GM12891 (cell line): ENCODE measurements at regions not wholly inside any gene's neighbourhood (a gene's known extent, or its start where the extent isn't known, plus 50 kb on each side); places are given as distances from the start of the nearest gene placed in this dataset.

Experiments used
- DNase-seq: peaks from one replicate; pipeline ENCODE4 v3.0.0; 2011; ENCODE audit warnings: low spot score; ENCODE audit not compliant: insufficient read length
- FAIRE-seq: peaks from 2 replicates; lab custom pipeline; 2011; peaks lifted over from hg19 to GRCh38; lab: Jason Lieb, UNC
- PAX5 ChIP-seq: IDR thresholded peaks from 2 replicates; pipeline ENCODE4 v1.6.1; 2011; ENCODE audit warnings: low read length, moderate library complexity, mild to moderate bottlenecking; ENCODE audit not compliant: insufficient read depth, severe bottlenecking
- POLR2A ChIP-seq: IDR thresholded peaks from 2 replicates; pipeline ENCODE4 v1.6.1; 2011; ENCODE audit warnings: low read depth, low read length, control low read depth
- POLR2AphosphoS5 ChIP-seq: IDR thresholded peaks from 2 replicates; pipeline ENCODE4 v1.6.1; 2011; ENCODE audit warnings: low read depth, low read length, control low read depth
- POU2F2 ChIP-seq: IDR thresholded peaks from 2 replicates; pipeline ENCODE4 v1.6.1; 2011; ENCODE audit warnings: low read depth, mild to moderate bottlenecking, control low read depth, low read length, moderate library complexity
- SPI1 ChIP-seq: IDR thresholded peaks from 2 replicates; pipeline ENCODE4 v1.6.1; 2011; ENCODE audit warnings: low read depth, low read length, control low read depth
- TAF1 ChIP-seq: IDR thresholded peaks from 2 replicates; pipeline ENCODE4 v1.6.1; 2011; ENCODE audit warnings: low read depth, low read length, control low read depth

DNA sequence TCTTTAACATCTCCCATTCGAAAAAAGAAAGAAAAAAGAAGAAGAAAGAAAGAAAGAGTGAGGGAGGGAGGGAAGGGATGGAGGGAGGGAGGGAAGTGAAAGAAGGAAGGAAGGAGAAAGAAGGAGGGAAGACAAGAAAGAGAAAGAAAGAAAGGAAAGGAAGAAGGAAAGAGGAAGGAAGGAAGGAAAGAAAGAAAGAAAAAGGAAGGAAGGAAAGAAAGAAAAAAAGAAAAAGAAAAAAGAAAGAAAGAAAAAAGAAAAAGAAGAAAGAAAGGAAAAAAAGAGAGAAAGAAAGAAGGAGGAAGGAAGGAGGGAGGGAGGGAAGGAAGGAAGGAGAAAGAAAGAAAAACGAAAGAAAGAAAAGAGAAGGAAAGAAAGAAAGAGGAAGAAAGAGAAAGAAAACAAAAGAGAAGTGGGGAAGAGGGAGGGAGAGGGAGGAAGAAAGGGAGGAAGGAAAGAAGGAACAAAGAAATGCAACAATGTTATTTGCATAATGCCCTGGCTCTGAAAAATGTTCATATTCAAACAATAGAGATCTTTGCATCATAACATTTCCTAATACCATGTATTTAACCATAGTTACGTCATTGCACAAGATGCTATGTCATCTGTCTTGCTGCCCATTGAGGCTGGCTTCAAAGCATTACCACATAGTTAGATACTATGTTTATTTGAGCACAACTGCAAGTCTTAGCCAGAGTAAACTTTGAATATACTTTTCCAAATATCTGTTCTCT, 550.6 kb downstream of the DSC3 start:
- no peak for FAIRE-seq
- TF ChIP-seq POLR2A = no peak
- TF ChIP-seq SPI1 = no peak
- TF ChIP-seq TAF1 = no peak
- no peak for TF ChIP-seq POLR2AphosphoS5
- TF ChIP-seq PAX5 = no peak
- no peak for TF ChIP-seq POU2F2
- no peak for DNase-seq

DNA sequence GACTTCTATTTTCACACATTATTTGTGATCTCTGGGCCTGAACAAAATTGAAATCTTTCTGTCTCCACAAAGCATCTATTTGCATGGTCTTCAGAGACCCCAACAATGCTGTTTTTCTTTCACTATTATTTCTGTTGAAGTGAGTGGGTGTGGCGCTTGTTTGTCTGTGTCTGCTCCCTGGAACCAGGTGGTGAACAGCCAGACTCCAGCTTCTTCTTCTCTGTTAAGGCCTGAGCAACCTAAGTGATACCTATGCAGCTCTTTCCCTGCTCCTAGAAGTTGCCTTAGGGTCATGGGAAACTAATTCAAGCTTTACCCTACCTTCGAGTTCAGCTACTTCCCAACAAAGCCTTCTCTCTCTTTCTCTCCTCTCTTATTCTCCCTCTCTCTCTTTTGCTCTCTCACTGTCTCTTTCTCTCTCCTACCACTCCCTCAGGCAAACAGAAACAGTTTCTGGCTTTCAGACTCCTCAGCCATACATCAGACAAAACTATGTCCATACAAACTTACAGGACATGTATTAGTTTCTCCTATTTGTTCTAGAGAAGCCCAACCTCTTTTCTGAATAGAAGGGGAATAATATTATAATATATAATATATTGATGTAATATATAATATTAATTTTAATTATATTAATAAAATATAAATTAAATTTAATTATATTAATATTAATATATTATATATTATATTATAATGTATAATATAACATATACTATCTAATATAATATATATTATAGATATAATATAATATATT, 552.5 kb downstream of the DSC3 start:
- FAIRE-seq (no peak), DNase-seq (no peak)
- TF ChIP-seq POU2F2 (no peak), POLR2AphosphoS5 (no peak)

DNA sequence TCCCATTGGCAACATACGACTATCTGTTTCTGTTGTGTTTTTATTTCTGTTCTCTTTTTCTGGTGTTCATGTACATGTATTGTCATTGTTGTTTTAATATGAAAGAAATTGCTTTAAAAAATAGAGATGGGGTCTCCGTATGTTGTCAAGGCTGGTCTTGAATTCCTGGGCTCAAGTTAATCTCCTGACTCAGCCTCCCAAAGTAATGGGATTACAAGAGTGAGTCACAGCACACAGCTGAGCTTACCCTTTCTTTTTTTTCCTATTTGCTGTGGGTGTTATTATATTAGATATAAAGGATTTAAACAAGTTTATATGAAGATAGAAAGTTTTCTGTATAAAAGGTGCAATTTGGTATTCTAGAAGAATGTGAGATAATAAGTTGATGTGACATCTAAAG, 554.6 kb downstream of the DSC3 start:
- TF ChIP-seq SPI1 = no peak
- no peak for TF ChIP-seq TAF1
- TF ChIP-seq POLR2AphosphoS5 = no peak
- TF ChIP-seq POLR2A = no peak
- TF ChIP-seq PAX5 = no peak
- no peak for TF ChIP-seq POU2F2
- DNase-seq (no peak), FAIRE-seq (no peak)

DNA sequence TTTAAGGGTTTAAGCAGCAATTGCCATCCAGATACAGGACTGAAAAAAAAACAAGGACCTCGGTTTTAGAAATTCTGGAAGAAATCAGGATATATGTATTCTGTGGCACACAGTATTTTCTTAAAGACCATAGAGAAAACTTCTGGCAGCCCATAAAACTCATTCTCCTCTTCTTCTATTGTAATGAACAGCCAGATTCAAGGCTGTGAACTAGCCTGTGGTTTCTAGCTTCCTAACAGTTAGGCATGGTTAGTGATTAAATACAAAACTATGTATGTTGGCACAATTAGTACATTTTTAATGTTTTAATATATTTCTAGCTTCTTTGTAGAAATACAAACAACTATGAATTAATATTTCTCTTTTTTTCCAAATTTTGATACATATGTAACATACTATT, 555.7 kb downstream of the DSC3 start:
- no peak for FAIRE-seq

DNA sequence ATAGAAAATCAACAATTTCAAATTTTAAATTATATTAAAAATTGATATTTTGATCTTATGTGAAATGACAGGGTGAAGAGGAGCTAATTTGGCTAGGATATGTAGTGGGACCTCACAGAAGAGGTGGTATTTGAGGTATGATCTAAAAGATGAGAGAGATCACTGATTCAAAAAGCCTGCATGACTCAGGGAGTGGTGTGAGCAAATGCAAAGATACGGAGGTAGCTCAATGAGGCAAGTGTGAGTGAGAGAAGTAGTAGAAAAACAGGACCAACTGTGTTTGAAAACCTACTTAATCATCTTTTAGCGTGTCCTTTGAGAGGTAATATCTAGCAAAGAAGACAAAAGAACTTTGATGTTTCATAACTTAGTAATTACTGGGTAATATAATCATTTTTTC, 557.5 kb downstream of the DSC3 start:
- FAIRE-seq (no peak), DNase-seq (no peak)
- no peak for TF ChIP-seq PAX5

More for the DNA sequence above, 555.7 kb downstream of the DSC3 start:
- no peak for DNase-seq
- no peak for TF ChIP-seq POU2F2
- TF ChIP-seq POLR2AphosphoS5 = no peak
- no peak for TF ChIP-seq SPI1
- TF ChIP-seq TAF1 = no peak
- TF ChIP-seq PAX5 = no peak
- no peak for TF ChIP-seq POLR2A

DNA sequence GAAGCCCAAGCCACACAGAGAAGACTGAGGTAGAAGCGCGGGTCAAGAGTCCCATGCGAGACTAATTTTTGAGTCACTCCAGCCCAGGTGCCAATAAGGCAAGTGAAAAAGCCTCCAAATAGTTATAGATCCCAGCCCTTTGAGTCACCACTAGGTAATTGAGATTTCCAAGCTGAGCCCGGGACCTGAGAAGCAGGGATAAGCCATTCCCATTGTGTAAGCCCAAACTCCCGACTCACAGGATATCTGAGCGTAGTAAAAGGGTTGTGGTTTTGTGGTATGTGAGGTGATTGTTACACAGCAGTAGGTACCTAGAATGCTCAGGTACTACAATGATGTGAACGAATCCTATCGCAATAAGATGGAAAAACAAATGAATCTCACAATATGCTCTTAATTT, 560.7 kb downstream of the DSC3 start:
- no peak for DNase-seq
- no peak for TF ChIP-seq TAF1
- FAIRE-seq = no peak

DNA sequence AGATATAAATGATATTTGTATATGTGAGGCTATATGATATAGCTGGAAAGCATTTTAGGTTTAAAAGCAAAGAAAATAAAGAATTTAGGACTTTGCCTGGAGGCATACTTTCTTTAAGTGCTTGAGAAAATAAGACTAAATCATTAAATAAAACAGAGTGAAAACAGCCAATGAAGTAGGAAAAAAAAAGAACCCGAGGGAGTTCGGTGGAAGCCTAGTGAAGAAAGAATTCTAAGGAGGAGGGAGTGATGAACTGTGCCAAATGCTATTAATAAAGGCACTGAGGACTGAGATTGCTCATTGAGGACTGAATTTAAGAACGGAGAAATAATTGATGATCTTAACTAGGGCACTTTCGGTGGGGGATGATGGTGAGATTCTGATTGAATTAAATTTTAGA, 573.5 kb downstream of the DSC3 start:
- DNase-seq (no peak), FAIRE-seq (no peak)
- TF ChIP-seq PAX5 (no peak), TAF1 (no peak), POLR2A (no peak), POLR2AphosphoS5 (no peak), SPI1 (no peak), POU2F2 (no peak)

DNA sequence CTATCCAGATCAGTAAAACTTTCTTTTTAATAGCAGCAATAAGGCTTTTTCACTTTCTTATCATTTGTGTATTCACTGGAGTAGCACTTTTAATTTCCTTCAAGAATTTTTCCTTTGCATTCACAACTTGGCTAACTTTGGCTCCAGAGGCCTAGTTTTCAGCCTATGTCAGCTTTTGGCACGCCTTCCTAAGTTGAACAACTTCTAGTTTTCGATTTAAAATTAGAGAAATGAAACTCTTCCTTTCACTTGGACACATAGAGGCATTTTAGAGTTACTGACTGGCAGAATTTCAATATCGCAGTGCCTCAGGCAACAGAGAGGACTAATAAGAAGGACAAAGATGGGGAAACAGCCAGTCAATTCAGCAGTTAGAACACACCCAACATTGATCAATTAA, 577.4 kb downstream of the DSC3 start:
- TF ChIP-seq SPI1 (no peak), PAX5 (no peak), POLR2AphosphoS5 (no peak), POLR2A (no peak), POU2F2 (no peak), TAF1 (no peak)
- FAIRE-seq = no peak
- DNase-seq = no peak

DNA sequence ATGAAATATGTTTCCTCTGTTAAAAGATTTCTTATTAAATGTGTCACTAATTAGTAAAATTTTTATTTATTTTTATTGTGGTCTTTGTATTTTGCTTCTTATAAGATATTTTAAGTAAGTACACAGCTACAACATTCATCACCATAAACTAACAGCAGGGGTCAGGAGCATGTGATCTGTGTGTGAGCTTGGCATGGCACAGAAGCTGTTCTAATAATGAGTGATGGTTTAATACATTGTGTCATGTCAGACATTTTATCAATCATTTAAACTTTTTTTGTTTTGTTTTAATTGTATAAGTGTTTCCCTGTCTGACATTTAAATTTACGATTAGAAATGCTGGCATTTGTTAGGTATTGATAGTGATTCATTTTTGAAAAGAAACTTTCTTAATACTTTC, 585.4 kb downstream of the DSC3 start:
- no peak for DNase-seq
- FAIRE-seq = no peak
- no peak for TF ChIP-seq PAX5
- no peak for TF ChIP-seq SPI1
- TF ChIP-seq POLR2AphosphoS5 = no peak
- TF ChIP-seq POU2F2 = no peak
- TF ChIP-seq POLR2A = no peak
- TF ChIP-seq TAF1 = no peak

DNA sequence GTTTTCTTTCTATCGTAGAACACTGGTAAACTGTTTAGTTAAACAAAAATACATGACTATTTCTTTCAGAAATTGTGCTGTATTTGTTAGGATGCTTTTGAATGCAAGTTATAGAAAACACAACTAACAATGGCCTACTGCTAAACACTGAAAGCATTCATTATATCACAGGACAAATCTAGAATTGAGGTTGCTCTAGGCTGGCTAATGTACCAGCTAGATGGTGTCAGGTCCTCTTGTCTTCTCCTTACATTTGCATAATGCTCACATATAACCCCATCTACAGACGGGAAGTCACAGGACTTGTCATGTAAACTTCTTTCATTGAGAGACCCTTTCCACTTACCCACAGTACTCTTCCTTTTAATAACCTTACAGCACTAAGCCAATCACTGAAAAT, 586.8 kb downstream of the DSC3 start:
- TF ChIP-seq PAX5 = no peak
- no peak for TF ChIP-seq POLR2AphosphoS5
- no peak for TF ChIP-seq POU2F2
- TF ChIP-seq POLR2A = no peak
- no peak for TF ChIP-seq TAF1
- no peak for TF ChIP-seq SPI1
- DNase-seq (no peak), FAIRE-seq (no peak)
